ENCODE measurements at regions not wholly inside any gene's neighbourhood (a gene's known extent, or its start where the extent isn't known, plus 50 kb on each side); places are given as distances from the start of the nearest gene placed in this dataset.
A peak's percentile ranks its signal among the peaks of the same experiment; 100 is the strongest.

GRCh38 chr7:34333925-34334324 lies 324.1 kb upstream of the NPSR1 start:
- H3K4me3 ChIP-seq (ENCODE audit: low read length), result no peak overlapping the region
- DNase-seq (ENCODE audit: low read depth), result no peak
- TF ChIP-seq, protein P1, sequence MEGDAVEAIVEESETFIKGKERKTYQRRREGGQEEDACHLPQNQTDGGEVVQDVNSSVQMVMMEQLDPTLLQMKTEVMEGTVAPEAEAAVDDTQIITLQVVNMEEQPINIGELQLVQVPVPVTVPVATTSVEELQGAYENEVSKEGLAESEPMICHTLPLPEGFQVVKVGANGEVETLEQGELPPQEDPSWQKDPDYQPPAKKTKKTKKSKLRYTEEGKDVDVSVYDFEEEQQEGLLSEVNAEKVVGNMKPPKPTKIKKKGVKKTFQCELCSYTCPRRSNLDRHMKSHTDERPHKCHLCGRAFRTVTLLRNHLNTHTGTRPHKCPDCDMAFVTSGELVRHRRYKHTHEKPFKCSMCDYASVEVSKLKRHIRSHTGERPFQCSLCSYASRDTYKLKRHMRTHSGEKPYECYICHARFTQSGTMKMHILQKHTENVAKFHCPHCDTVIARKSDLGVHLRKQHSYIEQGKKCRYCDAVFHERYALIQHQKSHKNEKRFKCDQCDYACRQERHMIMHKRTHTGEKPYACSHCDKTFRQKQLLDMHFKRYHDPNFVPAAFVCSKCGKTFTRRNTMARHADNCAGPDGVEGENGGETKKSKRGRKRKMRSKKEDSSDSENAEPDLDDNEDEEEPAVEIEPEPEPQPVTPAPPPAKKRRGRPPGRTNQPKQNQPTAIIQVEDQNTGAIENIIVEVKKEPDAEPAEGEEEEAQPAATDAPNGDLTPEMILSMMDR (IDR thresholded peaks at IDR 0.05; ENCODE audit: insufficient read depth, low read depth, low read length, missing control alignments), result no peak

DNA sequence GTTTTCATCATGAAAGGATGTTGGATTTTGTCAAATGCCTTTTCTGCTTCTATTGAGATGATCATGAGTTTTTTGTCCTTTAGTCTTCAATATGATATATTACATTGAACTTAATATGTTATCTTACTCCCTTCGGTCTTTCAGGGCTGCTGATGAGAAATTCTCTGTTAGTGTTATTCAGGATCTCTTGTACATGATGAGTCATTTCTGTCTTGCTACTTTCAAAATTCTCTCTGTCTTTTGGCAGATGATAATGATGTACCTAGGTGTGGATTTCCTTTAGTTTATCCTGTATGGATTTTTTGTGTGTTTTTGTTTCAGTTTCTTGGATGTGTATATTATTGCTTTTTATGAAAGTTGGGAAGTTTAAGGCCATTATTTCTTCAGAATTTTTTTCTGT lies 320.9 kb upstream of the NPSR1 start:
- DNase-seq (ENCODE audit: low read depth), result peak; percentile 43
- TF ChIP-seq, protein P1 (IDR thresholded peaks at IDR 0.05; ENCODE audit: insufficient read depth, low read depth, low read length, missing control alignments), result no peak
- H3K4me3 ChIP-seq (ENCODE audit: low read length), result no peak overlapping the region

DNA sequence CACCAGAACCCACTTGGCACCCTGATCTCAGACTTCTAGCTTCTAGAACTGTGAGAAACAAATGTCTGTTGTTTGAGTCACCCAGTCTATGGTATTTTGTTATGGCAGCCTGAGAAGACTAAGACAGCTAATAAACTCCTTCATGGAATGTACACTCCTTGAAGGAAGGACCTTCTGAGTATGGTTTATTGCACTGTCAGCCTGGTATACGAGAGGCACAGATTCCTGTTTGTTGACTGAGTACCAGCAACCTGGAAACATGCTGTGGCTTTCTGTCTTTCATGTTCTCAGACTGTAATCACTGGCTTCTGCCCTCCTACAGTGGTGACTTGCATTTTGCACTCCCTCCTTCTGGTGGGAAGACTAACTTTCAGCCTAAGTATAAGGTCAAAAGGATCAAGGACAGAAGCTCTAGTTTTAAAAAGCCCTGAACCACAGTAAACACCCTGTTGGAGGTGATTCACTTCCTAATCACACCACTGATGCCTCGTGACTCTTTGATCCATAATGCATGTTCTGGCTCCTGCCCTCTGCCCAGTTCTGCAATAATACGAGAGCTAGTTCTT lies 319.0 kb upstream of the NPSR1 start:
- H3K4me3 ChIP-seq (ENCODE audit: low read length), result no peak overlapping the region
- DNase-seq (ENCODE audit: low read depth), result peak; percentile 80
- TF ChIP-seq, protein P1 (IDR thresholded peaks at IDR 0.05; ENCODE audit: insufficient read depth, low read depth, low read length, missing control alignments), result no peak

- DNase-seq (ENCODE audit: low read depth), result peak; percentile 80
- no peak overlapping the region for H3K4me3 ChIP-seq (ENCODE audit: low read length)
- TF ChIP-seq, protein P1 (IDR thresholded peaks at IDR 0.05; ENCODE audit: insufficient read depth, low read depth, low read length, missing control alignments), result no peak
Observed at GRCh38 chr7:34341326-34341725, 316.7 kb upstream of the NPSR1 start.

GRCh38 chr7:34342387-34342786 lies 315.6 kb upstream of the NPSR1 start:
- H3K4me3 ChIP-seq (ENCODE audit: low read length), result no peak overlapping the region
- TF ChIP-seq, protein P1 (IDR thresholded peaks at IDR 0.05; ENCODE audit: insufficient read depth, low read depth, low read length, missing control alignments), result no peak
- DNase-seq (ENCODE audit: low read depth), result no peak

DNA sequence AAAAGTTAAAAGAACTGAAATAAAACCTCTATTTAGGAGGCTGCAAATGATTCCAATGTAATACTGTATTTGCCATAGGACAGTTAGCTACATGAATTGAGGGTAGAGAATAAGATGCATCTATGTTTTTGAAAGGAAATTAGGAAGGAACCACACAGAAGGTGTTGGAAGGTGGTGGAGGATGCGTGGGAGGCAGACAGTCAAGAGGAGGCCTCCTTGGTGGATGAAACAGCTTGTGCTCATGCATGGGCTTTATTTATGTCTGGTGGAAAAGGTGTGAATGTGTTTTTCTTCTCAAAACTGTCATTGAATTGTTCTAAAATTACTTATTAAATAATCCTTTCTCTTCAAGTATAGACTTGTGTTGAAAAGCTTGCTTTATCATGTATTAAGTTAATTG lies 314.4 kb upstream of the NPSR1 start:
- TF ChIP-seq, protein P1 (IDR thresholded peaks at IDR 0.05; ENCODE audit: insufficient read depth, low read depth, low read length, missing control alignments), result no peak
- no peak overlapping the region for H3K4me3 ChIP-seq (ENCODE audit: low read length)
- no peak for DNase-seq (ENCODE audit: low read depth)

- H3K4me3 ChIP-seq (ENCODE audit: low read length), result no peak overlapping the region
- TF ChIP-seq, protein P1 (IDR thresholded peaks at IDR 0.05; ENCODE audit: insufficient read depth, low read depth, low read length, missing control alignments), result no peak
- DNase-seq (ENCODE audit: low read depth), result no peak
Observed at GRCh38 chr7:34354011-34354410, 304.0 kb upstream of the NPSR1 start.

Data from epithelial cell of esophagus (primary cell).